ENCODE measurements at regions not wholly inside any gene's neighbourhood (a gene's known extent, or its start where the extent isn't known, plus 50 kb on each side); places are given as distances from the start of the nearest gene placed in this dataset.

DNA sequence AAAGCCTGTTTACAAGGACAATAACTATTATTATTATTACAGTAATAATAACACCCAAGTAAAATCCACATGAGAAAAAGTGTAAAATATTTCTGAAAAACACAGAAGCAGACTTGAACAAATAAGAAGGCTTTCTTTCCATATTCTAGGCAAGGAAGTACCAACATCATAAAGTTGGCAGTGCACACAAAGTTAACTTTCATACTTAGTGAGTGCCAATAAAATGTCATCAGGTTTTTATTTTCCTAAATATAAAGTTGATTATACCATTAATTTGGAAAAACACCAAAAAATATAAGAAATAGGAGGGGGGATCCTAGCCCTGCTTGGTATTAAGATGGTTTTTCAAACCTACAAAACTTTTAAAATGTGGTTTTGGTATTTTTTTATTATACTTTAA lies 161.4 kb downstream of the PRELID2 start:
- Histone ChIP-seq H3K9me3 (no peaks in the 10 kb centered on the region), H3K4me1 (no peaks in the 10 kb centered on the region), H3K4me3 (no peak overlapping the region), H3K4me2 (no peak overlapping the region), H3K27ac (no peak overlapping the region)
- no peak for DNase-seq (ENCODE audit: low read depth in 1 of 2, low spot score in 1 of 2)
- TF ChIP-seq JUN (IDR thresholded peaks at IDR 0.05) (no peak), PHF8 (IDR thresholded peaks at IDR 0.05; ENCODE audit: borderline replicate concordance, low read depth) (no peak), HEYL (CRISPR knock-in tag; IDR thresholded peaks at IDR 0.05) (no peak), ZFP36 (IDR thresholded peaks at IDR 0.05; ENCODE audit: borderline replicate concordance, partially characterized antibody) (no peak), CBX8 (IDR thresholded peaks at IDR 0.05) (no peak)
- no peak for ATAC-seq
- ChIA-PET CTCF (no interaction called here), POLR2A (no interaction called here)
- no peak for FAIRE-seq

DNA sequence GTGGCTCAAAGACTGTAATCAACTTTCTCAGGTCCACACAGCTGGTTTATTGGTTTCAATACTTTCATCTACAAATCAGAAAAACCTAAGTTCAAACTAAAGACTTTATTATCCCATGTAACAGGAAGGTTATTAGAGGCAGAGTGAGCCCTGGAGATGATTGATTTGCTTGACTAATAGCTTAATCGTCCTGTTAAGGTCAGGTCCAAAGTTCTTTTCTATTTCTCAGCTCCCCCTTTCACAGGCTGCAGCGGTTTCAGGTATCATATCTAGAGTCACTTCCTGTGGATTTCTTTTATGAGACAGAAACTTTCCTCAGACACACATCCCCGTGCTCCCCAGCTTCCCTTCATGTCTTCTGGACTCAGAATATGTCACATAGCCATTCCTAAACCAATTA lies 166.4 kb downstream of the PRELID2 start:
- Histone ChIP-seq H3K27ac (no peak overlapping the region), H3K4me3 (no peak overlapping the region), H3K4me2 (no peak overlapping the region), H3K4me1 (no peaks in the 10 kb centered on the region), H3K9me3 (no peaks in the 10 kb centered on the region)
- ChIA-PET CTCF (no interaction called here), POLR2A (no interaction called here)
- 29% methylated on average over 3 of the region's 3 CpGs for WGBS (ENCODE audit: missing lambda C conversion rate)
- ATAC-seq (no peak), DNase-seq (ENCODE audit: low read depth in 1 of 2, low spot score in 1 of 2) (no peak), FAIRE-seq (no peak)
- no peak for TF ChIP-seq CBX2 (IDR thresholded peaks at IDR 0.05; ENCODE audit: borderline replicate concordance, low read depth)
- no peak for TF ChIP-seq MYC (IDR thresholded peaks at IDR 0.05; ENCODE audit: borderline replicate concordance, low read length)
- no peak for TF ChIP-seq CBX8 (IDR thresholded peaks at IDR 0.05)
- TF ChIP-seq CHD4 (IDR thresholded peaks at IDR 0.05; ENCODE audit: borderline replicate concordance): no peak
- TF ChIP-seq, protein P1, sequence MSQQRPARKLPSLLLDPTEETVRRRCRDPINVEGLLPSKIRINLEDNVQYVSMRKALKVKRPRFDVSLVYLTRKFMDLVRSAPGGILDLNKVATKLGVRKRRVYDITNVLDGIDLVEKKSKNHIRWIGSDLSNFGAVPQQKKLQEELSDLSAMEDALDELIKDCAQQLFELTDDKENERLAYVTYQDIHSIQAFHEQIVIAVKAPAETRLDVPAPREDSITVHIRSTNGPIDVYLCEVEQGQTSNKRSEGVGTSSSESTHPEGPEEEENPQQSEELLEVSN (IDR thresholded peaks at IDR 0.05; ENCODE audit: borderline replicate concordance, low read depth): no peak
- TF ChIP-seq, protein P2, sequence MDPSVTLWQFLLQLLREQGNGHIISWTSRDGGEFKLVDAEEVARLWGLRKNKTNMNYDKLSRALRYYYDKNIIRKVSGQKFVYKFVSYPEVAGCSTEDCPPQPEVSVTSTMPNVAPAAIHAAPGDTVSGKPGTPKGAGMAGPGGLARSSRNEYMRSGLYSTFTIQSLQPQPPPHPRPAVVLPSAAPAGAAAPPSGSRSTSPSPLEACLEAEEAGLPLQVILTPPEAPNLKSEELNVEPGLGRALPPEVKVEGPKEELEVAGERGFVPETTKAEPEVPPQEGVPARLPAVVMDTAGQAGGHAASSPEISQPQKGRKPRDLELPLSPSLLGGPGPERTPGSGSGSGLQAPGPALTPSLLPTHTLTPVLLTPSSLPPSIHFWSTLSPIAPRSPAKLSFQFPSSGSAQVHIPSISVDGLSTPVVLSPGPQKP (IDR thresholded peaks at IDR 0.05; ENCODE audit: low read depth, low read length): no peak
- TF ChIP-seq SREBF2 (IDR thresholded peaks at IDR 0.05): no peak

DNA sequence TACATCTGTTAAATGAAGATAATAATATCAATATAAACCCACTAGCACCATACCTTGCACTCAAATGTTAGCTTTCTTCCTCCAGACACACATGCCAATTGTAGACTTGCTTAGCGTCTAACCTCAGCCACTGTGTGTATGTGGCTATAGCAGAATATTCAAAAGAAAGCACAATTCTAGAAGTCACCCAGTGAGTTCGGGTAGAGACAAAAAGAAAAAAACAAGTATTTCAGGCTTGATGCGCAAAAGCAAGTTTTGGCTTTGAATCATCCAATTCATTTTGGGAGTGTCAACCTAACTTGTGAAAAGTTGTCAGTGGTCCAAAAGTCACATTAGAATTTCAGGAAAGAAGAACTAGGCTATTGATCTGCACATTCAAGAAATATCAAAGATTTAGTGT lies 167.4 kb downstream of the PRELID2 start:
- H3K4me1 ChIP-seq: no peaks in the 10 kb centered on the region
- H3K4me3 ChIP-seq: no peak overlapping the region
- ATAC-seq (no peak), FAIRE-seq (no peak), DNase-seq (ENCODE audit: low read depth in 1 of 2, low spot score in 1 of 2) (no peak)
- WGBS (ENCODE audit: missing lambda C conversion rate): 78% methylated on average over 3 of the region's 3 CpGs
- H3K9me3 ChIP-seq: no peaks in the 10 kb centered on the region
- CTCF ChIA-PET: no interaction called here
- POLR2A ChIA-PET: no interaction called here
- no peak overlapping the region for H3K4me2 ChIP-seq
- H3K27ac ChIP-seq: no peak overlapping the region
- TF ChIP-seq SMC3 (IDR thresholded peaks at IDR 0.05) (no peak), CHD4 (IDR thresholded peaks at IDR 0.05; ENCODE audit: borderline replicate concordance) (no peak), EHF (CRISPR knock-in tag; IDR thresholded peaks at IDR 0.05) (no peak), RARB (CRISPR knock-in tag; IDR thresholded peaks at IDR 0.05) (no peak), EP300 (IDR thresholded peaks at IDR 0.05) (no peak), NPAS2 (CRISPR knock-in tag; IDR thresholded peaks at IDR 0.05; ENCODE audit: borderline replicate concordance) (no peak), MAZ (IDR thresholded peaks at IDR 0.05; ENCODE audit: borderline replicate concordance, low read depth, low read length) (no peak), NR3C1 (IDR thresholded peaks at IDR 0.05) (no peak), BHLHE40 (IDR thresholded peaks at IDR 0.05; ENCODE audit: low read depth, low read length) (no peak)
- TF ChIP-seq, protein P3, sequence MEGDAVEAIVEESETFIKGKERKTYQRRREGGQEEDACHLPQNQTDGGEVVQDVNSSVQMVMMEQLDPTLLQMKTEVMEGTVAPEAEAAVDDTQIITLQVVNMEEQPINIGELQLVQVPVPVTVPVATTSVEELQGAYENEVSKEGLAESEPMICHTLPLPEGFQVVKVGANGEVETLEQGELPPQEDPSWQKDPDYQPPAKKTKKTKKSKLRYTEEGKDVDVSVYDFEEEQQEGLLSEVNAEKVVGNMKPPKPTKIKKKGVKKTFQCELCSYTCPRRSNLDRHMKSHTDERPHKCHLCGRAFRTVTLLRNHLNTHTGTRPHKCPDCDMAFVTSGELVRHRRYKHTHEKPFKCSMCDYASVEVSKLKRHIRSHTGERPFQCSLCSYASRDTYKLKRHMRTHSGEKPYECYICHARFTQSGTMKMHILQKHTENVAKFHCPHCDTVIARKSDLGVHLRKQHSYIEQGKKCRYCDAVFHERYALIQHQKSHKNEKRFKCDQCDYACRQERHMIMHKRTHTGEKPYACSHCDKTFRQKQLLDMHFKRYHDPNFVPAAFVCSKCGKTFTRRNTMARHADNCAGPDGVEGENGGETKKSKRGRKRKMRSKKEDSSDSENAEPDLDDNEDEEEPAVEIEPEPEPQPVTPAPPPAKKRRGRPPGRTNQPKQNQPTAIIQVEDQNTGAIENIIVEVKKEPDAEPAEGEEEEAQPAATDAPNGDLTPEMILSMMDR (IDR thresholded peaks at IDR 0.05): no peak
- TF ChIP-seq, protein P4, sequence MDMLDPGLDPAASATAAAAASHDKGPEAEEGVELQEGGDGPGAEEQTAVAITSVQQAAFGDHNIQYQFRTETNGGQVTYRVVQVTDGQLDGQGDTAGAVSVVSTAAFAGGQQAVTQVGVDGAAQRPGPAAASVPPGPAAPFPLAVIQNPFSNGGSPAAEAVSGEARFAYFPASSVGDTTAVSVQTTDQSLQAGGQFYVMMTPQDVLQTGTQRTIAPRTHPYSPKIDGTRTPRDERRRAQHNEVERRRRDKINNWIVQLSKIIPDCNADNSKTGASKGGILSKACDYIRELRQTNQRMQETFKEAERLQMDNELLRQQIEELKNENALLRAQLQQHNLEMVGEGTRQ (IDR thresholded peaks at IDR 0.05): no peak

Data from A549 (cell line).